Motor neuron (in vitro differentiated cells): ENCODE measurements at regions not wholly inside any gene's neighbourhood (a gene's known extent, or its start where the extent isn't known, plus 50 kb on each side); places are given as distances from the start of the nearest gene placed in this dataset.
A peak's percentile ranks its signal among the peaks of the same experiment; 100 is the strongest.

Source experiments
- ATAC-seq, 8 experiments: fragments of 200-7000 bp; cut with Tn5 transposase; replicated peaks in 6 of 8; 2 replicates each; pipeline ENCODE4 v1.8.0; 2021; ENCODE audit warnings: mild to moderate bottlenecking in 8 of 8, moderate library complexity in 8 of 8
- H3K27ac ChIP-seq, 2 donors: fragments of 250-450 bp; sonication (Bioruptor Pico); 2 replicates each; pipeline ENCODE4 v1.9.0; 2021; ENCODE audit warnings: antibody characterized with exemption in 2 of 2, mild to moderate bottlenecking in 2 of 2, moderate library complexity in 1 of 2
- H3K4me1 ChIP-seq, 2 donors: fragments of 250-450 bp; sonication (Bioruptor Pico); replicated peaks in 1 of 2; 2 replicates each; pipeline ENCODE4 v1.6.1; 2021; ENCODE audit warnings: antibody characterized with exemption in 2 of 2, mild to moderate bottlenecking in 2 of 2, moderate library complexity in 1 of 2
- H3K4me3 ChIP-seq, 5 donors: fragments of 250-450 bp; sonication (Bioruptor Pico); 2 replicates each; pipeline ENCODE4 v1.9.0; 2021; ENCODE audit warnings: antibody characterized with exemption in 5 of 5, mild to moderate bottlenecking in 5 of 5, moderate library complexity in 4 of 5
- WGBS, 10 experiments: fragments of 450-650 bp; shearing (Covaris generic); methylation state at CpG; one replicate each; pipeline ENCODE4 v1.0.0; 2022; 5-methylcytosine and 5-hydroxymethylcytosine counted together
- in situ Hi-C, 9 experiments: fragments of 400-800 bp; cut with MboI; loops; one replicate each; pipeline ENCODE4 v1.15.0; 2021; ENCODE audit warnings: low sequenced_read_pairs in 9 of 9, low pct_unique_long_range_greater_than_20kb in 2 of 9; ENCODE audit not compliant: unreplicated experiment in 9 of 9

GRCh38 chr2:205858881-205859441 is 176.7 kb downstream of the NRP2 start:
- peaks cover 18 to 28% of the 10 kb centered on the region in 2 donors for H3K4me1 ChIP-seq

DNA sequence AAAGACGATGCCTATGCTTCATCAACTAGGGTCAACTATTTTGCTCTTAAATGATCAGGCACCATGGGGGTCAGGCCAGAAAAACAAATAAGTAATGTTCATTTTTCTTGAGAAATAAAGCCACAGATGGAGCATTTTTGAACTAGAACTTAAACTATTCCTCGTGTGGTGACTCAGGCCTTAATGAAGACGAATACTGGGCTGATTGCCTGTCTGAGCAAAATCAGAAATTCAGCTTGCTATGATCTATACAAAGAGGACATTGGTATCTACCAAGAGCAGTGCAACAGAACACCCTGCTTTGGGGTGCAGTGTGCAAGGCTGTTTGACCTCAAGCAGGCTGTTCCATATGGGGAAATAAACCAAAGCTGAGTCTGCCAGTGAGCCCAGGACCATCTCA is 176.0 kb downstream of the NRP2 start:
- Histone ChIP-seq H3K27ac (peak overlapping the region; percentile 28 to 56), H3K4me1 (peaks cover 18 to 28% of the 10 kb centered on the region in 2 donors), H3K4me3 (no peak overlapping the region)
- peak in 5 of 8 experiments; percentile 22 to 54 (median 45) for ATAC-seq
- in situ Hi-C loops: no loop called here
- WGBS, 10 experiments: 11 to 90% (median 61%) methylated on average over 2 to 3 of the region's 3 CpGs; no CpG with 5 or more reads in 4 of the 10 experiments

More at GRCh38 chr2:205858881-205859441, 176.7 kb downstream of the NRP2 start:
- peak in 6 of 8 experiments; percentile 24 to 98 (median 60) for ATAC-seq
- 0 to 100% (median 91%) methylated on average over 1 to 11 of the region's 16 CpGs; no CpG with 5 or more reads in 1 of the 10 experiments for WGBS, 10 experiments
- Histone ChIP-seq H3K4me3 (no peak overlapping the region), H3K27ac (no peak overlapping the region)
- in situ Hi-C loops: no loop called here

DNA sequence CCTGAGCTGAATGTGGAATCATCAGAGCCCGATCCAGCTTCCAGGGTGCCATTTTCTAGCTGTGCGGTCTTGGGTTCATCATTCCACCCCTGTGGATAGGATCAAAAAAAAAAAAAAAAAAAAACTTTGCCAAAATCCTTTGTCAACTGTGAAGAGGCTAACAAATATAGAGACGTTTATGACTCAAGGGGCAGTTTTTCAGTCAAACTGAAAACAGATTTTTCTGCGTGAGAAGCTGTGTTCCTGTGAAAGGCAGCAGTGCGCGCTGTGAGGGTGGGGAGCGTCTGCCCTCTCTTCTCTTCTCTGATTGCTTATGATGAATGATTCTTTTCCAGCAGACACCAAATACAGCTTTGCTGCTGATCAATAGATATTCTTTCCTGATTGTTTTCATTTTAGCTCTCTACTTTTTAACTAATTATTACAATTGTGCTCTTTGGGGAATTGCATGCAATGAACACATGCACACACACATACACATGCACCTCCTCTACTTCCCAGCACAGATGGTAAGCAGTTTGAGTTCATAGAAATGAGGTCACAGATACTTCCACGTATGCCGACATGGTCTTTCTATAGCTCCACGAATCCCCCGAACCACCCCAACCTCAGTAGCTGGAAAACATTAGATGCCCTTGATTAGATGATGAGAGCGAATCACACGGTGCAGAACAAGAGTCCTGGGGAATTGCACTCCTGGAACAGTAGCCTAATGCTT is 175.4 kb downstream of the NRP2 start:
- Histone ChIP-seq H3K27ac (peak overlapping the region; percentile 46 to 56), H3K4me3 (no peak overlapping the region), H3K4me1 (peaks cover 18 to 28% of the 10 kb centered on the region in 2 donors)
- in situ Hi-C loops: no loop called here
- 7 to 91% (median 68%) methylated on average over 2 to 10 of the region's 13 CpGs for WGBS, 10 experiments
- peak in 5 of 8 experiments; percentile 78 to 84 (median 81) for ATAC-seq

DNA sequence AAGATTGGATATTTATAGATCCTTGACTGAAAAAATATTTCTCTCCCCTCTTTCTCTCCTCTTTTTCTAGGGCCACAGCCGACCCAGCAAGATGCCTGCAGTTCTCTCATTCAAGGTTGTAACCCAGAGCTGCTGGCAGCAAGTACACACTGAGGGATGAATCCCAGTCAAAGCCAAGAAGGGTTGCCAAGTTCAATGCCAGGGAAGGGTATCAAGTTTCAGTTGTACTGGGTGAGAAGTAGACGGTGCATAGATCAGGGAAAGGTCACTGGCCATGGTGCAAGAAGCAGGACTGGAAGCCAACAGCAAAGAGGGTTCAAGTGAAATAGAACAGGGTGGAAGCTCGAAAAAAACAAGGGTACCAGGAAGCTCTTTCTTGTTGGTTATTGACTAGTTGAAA is 170.2 kb downstream of the NRP2 start:
- no peak for ATAC-seq
- Histone ChIP-seq H3K4me1 (peaks cover 4 to 9% of the 10 kb centered on the region in 2 donors), H3K27ac (no peak overlapping the region), H3K4me3 (no peak overlapping the region)
- in situ Hi-C loops: no loop called here
- WGBS, 10 experiments: 0 to 100% (median 47%) methylated on average over 1 to 3 of the region's 3 CpGs; no CpG with 5 or more reads in 3 of the 10 experiments

DNA sequence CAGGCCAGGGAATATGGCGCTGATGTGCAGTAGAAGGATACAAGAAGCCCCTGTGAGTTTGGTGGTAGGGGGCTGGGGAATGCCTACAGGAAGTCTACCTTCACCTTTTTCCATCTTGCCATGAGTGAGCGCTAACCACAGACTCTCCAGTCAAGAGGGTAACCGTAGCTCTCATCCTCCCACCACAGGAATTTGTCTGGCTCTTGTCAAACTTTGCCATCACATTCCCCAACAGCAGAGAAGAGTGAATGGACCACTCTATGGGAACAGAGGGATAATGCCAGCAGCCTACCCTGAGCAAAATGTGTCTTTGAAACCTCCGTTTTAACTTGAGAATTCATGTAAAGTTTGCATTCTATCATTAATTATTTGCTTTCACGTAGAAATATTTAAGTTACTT is 168.3 kb downstream of the NRP2 start:
- WGBS, 10 experiments: 63 to 100% (median 83%) methylated on average over 1 to 5 of the region's 5 CpGs; no CpG with 5 or more reads in 1 of the 10 experiments
- H3K4me3 ChIP-seq: no peak overlapping the region
- peaks cover 0 to 4% of the 10 kb centered on the region in 2 donors for H3K4me1 ChIP-seq
- in situ Hi-C loops: no loop called here
- no peak overlapping the region for H3K27ac ChIP-seq
- peak in 1 of 8 experiments; percentile 49 for ATAC-seq

DNA sequence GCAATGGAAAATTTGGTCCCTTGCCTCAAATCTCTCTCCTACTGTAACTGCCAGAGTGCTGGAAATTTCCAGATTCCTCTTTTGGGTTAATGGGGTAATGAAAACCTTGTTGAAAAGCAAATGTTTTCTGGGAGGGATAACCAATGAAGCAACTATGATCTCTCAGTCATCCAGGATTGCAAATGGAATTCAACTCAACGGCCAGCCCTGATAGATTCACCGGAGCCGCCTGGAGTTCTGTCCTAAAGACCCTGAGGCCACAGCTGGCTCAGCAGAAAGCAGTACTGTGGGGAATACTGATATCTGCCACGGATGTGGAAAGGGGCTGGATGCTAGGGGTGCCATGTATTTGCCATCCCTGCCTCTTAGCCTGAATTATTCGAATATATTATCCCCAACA is 167.8 kb downstream of the NRP2 start:
- no peak overlapping the region for H3K4me3 ChIP-seq
- WGBS, 10 experiments: 0 to 100% (median 80%) methylated on average over 1 to 5 of the region's 5 CpGs; no CpG with 5 or more reads in 3 of the 10 experiments
- in situ Hi-C loops: no loop called here
- H3K4me1 ChIP-seq: peaks cover 0 to 4% of the 10 kb centered on the region in 2 donors
- no peak overlapping the region for H3K27ac ChIP-seq
- no peak for ATAC-seq

DNA sequence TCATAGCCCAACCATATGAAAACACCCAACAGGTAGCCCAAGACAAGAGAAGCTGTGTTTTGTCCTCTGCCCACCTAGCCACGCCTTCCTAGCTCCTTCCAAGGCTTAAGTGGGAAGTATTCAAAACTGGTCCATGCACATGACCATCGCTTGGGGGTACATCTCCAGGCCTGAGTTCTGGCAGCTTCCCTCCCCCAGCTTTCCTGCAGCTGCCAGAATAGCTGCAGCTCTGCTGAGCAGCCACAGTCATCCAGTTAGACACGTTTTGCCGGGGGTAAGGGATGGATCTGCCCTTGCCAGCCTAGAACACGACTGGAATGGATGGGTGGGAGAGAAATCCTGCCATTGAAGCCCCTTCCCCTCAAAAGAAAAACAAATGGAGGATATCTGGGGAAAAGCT is 166.8 kb downstream of the NRP2 start:
- WGBS, 10 experiments: 0 to 100% (median 78%) methylated on average over 1 to 5 of the region's 5 CpGs; no CpG with 5 or more reads in 3 of the 10 experiments
- in situ Hi-C loops: no loop called here

GRCh38 chr2:205848601-205849000 is 166.3 kb downstream of the NRP2 start:
- WGBS, 10 experiments: 0 to 100% (median 88%) methylated on average over 1 to 4 of the region's 4 CpGs
- Histone ChIP-seq H3K4me1 (peaks cover 0 to 4% of the 10 kb centered on the region in 2 donors), H3K27ac (no peak overlapping the region), H3K4me3 (no peak overlapping the region)
- peak in 3 of 8 experiments; percentile 88 to 96 (median 93) for ATAC-seq
- in situ Hi-C loops: no loop called here

More for the DNA sequence above, 166.8 kb downstream of the NRP2 start:
- Histone ChIP-seq H3K4me3 (no peak overlapping the region), H3K27ac (no peak overlapping the region), H3K4me1 (peaks cover 0 to 4% of the 10 kb centered on the region in 2 donors)
- ATAC-seq: peak in 3 of 8 experiments; percentile 16 to 83 (median 49)
